HEK293 (cell line): ENCODE measurements at regions not wholly inside any gene's neighbourhood (a gene's known extent, or its start where the extent isn't known, plus 50 kb on each side); places are given as distances from the start of the nearest gene placed in this dataset.

Experiments
- CTCF ChIA-PET: fragments of 350-600 bp; formaldehyde crosslinking; extraction: SDS; loops from one replicate; lab custom pipeline; 2021; ENCODE audit warnings: antibody characterized with exemption; lab: Yijun Ruan, JAX
- POLR2A ChIA-PET: fragments of 300-600 bp; formaldehyde crosslinking; extraction: SDS; loops from one replicate; lab custom pipeline; 2020; ENCODE audit warnings: antibody characterized with exemption, inconsistent platforms; lab: Yijun Ruan, JAX
- H3K27ac ChIP-seq: fragments of 200-500 bp; sonication (Bioruptor generic); 2 replicates; pipeline ENCODE4 v1.5.1; 2014; ENCODE audit warnings: low read depth, low read length, control low read depth, inconsistent platforms; ENCODE audit errors: extremely low read depth
- H3K36me3 ChIP-seq, 2 experiments: fragments of 200-500 bp in 1 of 2; sonication (Bioruptor generic) in 1 of 2; 1 replicate in 1 of 2; 2 replicates in 1 of 2; pipeline ENCODE4 v1.5.1; 2014 to 2017; ENCODE audit warnings: inconsistent platforms in 2 of 2, low read length in 2 of 2; ENCODE audit not compliant: control insufficient read depth in 2 of 2, insufficient read depth in 1 of 2
- H3K4me1 ChIP-seq: fragments of 200-500 bp; sonication (Bioruptor generic); 2 replicates; pipeline ENCODE4 v1.5.1; 2014; ENCODE audit warnings: mild to moderate bottlenecking, low read length, inconsistent platforms; ENCODE audit not compliant: control insufficient read depth, insufficient read depth
- H3K4me3 ChIP-seq: 2 replicates; pipeline ENCODE4 v1.5.1; 2011; ENCODE audit warnings: low read depth, mild to moderate bottlenecking, control low read depth, low read length, moderate library complexity
- H3K9me3 ChIP-seq: fragments of 200-500 bp; sonication (Bioruptor generic); 2 replicates; pipeline ENCODE4 v1.5.1; 2014; ENCODE audit warnings: low read depth, low read length, inconsistent platforms; ENCODE audit not compliant: control insufficient read depth, insufficient read depth
- BCL11A ChIP-seq: fragments of 450-650 bp; formaldehyde crosslinking; IDR thresholded peaks from 2 replicates; pipeline ENCODE4 v1.5.1; 2016; ENCODE audit warnings: low read depth, missing biosample characterization, missing genetic modification characterization
- GLI4 ChIP-seq: fragments of 450-650 bp; formaldehyde crosslinking; IDR thresholded peaks from 2 replicates; pipeline ENCODE4 v1.5.1; 2016; ENCODE audit warnings: missing biosample characterization, missing genetic modification characterization
- MZF1 ChIP-seq: fragments of 450-650 bp; formaldehyde crosslinking; IDR thresholded peaks from 2 replicates; pipeline ENCODE4 v1.5.1; 2017; ENCODE audit warnings: missing biosample characterization, missing genetic modification characterization, borderline replicate concordance
- PRDM1 ChIP-seq: fragments of 450-650 bp; formaldehyde crosslinking; IDR thresholded peaks from 2 replicates; pipeline ENCODE4; 2016; ENCODE audit warnings: missing biosample characterization, missing genetic modification characterization
- SALL2 ChIP-seq: fragments of 450-650 bp; formaldehyde crosslinking; IDR thresholded peaks from 2 replicates; pipeline ENCODE4 v1.5.0; 2017; ENCODE audit warnings: missing biosample characterization, mild to moderate bottlenecking, missing genetic modification characterization, borderline replicate concordance
- WT1 ChIP-seq: fragments of 450-650 bp; formaldehyde crosslinking; IDR thresholded peaks from 2 replicates; pipeline ENCODE4 v1.5.1; 2016; ENCODE audit warnings: missing biosample characterization, missing genetic modification characterization
- ZBTB1 ChIP-seq: fragments of 450-650 bp; formaldehyde crosslinking; IDR thresholded peaks from 2 replicates; pipeline ENCODE4 v1.5.1; 2016; ENCODE audit warnings: missing biosample characterization, missing genetic modification characterization
- ZNF10 ChIP-seq: fragments of 450-650 bp; formaldehyde crosslinking; IDR thresholded peaks from 2 replicates; pipeline ENCODE4 v1.5.1; 2017; ENCODE audit warnings: missing biosample characterization, missing genetic modification characterization
- ZNF292 ChIP-seq: fragments of 450-650 bp; formaldehyde crosslinking; IDR thresholded peaks from 2 replicates; pipeline ENCODE4 v1.5.1; 2016; ENCODE audit warnings: low read depth, missing biosample characterization, missing genetic modification characterization, borderline replicate concordance
- ZNF311 ChIP-seq: fragments of 450-650 bp; formaldehyde crosslinking; IDR thresholded peaks from 2 replicates; pipeline ENCODE4 v1.5.1; 2017; ENCODE audit warnings: missing biosample characterization, missing genetic modification characterization, borderline replicate concordance
- ZNF341 ChIP-seq: fragments of 450-650 bp; formaldehyde crosslinking; IDR thresholded peaks from 2 replicates; pipeline ENCODE4; 2016; ENCODE audit warnings: low read depth, missing biosample characterization, missing genetic modification characterization
- ZNF394 ChIP-seq: fragments of 450-650 bp; formaldehyde crosslinking; IDR thresholded peaks from 2 replicates; pipeline ENCODE4 v1.5.1; 2016; ENCODE audit warnings: missing biosample characterization, missing genetic modification characterization, mild to moderate bottlenecking, moderate library complexity, borderline replicate concordance
- ZNF433 ChIP-seq: fragments of 450-650 bp; formaldehyde crosslinking; IDR thresholded peaks from 2 replicates; pipeline ENCODE4 v1.5.1; 2016; ENCODE audit warnings: missing biosample characterization, missing genetic modification characterization, low read depth
- ZNF501 ChIP-seq: fragments of 450-650 bp; formaldehyde crosslinking; IDR thresholded peaks from 2 replicates; pipeline ENCODE4 v1.5.1; 2016; ENCODE audit warnings: missing biosample characterization, missing genetic modification characterization
- ZNF561 ChIP-seq: fragments of 450-650 bp; IDR thresholded peaks from 2 replicates; pipeline ENCODE4 v1.5.1; 2018; ENCODE audit warnings: missing biosample characterization, missing genetic modification characterization, borderline replicate concordance
- ZNF585B ChIP-seq: fragments of 450-650 bp; formaldehyde crosslinking; IDR thresholded peaks from 2 replicates; pipeline ENCODE4 v1.5.1; 2016; ENCODE audit warnings: missing biosample characterization, missing genetic modification characterization
- ZNF639 ChIP-seq: fragments of 450-650 bp; formaldehyde crosslinking; IDR thresholded peaks from 2 replicates; pipeline ENCODE4 v1.5.1; 2016; ENCODE audit warnings: missing biosample characterization, missing genetic modification characterization
- ZNF677 ChIP-seq: fragments of 450-650 bp; IDR thresholded peaks from 2 replicates; pipeline ENCODE4 v1.5.0; 2018; ENCODE audit warnings: missing biosample characterization, mild to moderate bottlenecking, missing genetic modification characterization, moderate library complexity
- ZNF76 ChIP-seq: fragments of 450-650 bp; formaldehyde crosslinking; IDR thresholded peaks from 2 replicates; pipeline ENCODE4; 2016; ENCODE audit warnings: low read depth, missing biosample characterization, missing genetic modification characterization, borderline replicate concordance
- ZNF768 ChIP-seq: fragments of 450-650 bp; formaldehyde crosslinking; IDR thresholded peaks from 2 replicates; pipeline ENCODE4 v1.5.1; 2018; ENCODE audit warnings: missing biosample characterization, mild to moderate bottlenecking, missing genetic modification characterization
- ZNF791 ChIP-seq: fragments of 450-650 bp; formaldehyde crosslinking; IDR thresholded peaks from 2 replicates; pipeline ENCODE4 v1.5.1; 2016; ENCODE audit warnings: missing biosample characterization, missing genetic modification characterization
- TF ChIP-seq, protein P1 (sequence below): fragments of 450-650 bp; formaldehyde crosslinking; IDR thresholded peaks from 2 replicates; pipeline ENCODE4 v1.5.1; 2016; ENCODE audit warnings: missing biosample characterization, missing genetic modification characterization

DNA sequence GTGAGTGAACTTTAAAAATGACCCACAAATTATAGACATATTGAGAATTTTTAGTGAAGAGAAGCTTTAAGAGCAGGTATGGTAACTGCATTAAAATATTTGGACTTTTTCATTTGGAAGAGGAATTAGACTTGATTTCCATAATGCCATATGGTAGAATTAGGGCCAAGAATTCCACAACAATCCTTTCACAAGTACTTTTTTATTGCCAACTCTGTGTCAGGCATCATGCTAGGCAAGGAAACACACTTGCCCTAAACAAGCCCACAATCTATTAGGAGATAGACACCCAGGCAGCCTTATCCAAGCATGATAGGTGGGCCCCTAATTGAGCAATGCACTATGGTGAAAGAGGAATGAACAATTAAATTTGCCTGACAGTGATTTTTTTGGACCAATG, 353.0 kb downstream of the TGFB2 start (continued):
- TF ChIP-seq ZNF639 (tag by site-specific recombination) (no peak), ZNF433 (tag by site-specific recombination) (no peak), SALL2 (tag by site-specific recombination) (no peak), ZNF501 (no peak), ZNF561 (tag by site-specific recombination) (no peak)
- TF ChIP-seq, protein P1, sequence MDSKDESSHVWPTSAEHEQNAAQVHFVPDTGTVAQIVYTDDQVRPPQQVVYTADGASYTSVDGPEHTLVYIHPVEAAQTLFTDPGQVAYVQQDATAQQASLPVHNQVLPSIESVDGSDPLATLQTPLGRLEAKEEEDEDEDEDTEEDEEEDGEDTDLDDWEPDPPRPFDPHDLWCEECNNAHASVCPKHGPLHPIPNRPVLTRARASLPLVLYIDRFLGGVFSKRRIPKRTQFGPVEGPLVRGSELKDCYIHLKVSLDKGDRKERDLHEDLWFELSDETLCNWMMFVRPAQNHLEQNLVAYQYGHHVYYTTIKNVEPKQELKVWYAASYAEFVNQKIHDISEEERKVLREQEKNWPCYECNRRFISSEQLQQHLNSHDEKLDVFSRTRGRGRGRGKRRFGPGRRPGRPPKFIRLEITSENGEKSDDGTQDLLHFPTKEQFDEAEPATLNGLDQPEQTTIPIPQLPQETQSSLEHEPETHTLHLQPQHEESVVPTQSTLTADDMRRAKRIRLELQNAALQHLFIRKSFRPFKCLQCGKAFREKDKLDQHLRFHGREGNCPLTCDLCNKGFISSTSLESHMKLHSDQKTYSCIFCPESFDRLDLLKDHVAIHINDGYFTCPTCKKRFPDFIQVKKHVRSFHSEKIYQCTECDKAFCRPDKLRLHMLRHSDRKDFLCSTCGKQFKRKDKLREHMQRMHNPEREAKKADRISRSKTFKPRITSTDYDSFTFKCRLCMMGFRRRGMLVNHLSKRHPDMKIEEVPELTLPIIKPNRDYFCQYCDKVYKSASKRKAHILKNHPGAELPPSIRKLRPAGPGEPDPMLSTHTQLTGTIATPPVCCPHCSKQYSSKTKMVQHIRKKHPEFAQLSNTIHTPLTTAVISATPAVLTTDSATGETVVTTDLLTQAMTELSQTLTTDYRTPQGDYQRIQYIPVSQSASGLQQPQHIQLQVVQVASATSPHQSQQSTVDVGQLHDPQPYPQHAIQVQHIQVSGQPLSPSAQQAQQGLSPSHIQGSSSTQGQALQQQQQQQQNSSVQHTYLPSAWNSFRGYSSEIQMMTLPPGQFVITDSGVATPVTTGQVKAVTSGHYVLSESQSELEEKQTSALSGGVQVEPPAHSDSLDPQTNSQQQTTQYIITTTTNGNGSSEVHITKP (tag by site-specific recombination), result no peak

DNA sequence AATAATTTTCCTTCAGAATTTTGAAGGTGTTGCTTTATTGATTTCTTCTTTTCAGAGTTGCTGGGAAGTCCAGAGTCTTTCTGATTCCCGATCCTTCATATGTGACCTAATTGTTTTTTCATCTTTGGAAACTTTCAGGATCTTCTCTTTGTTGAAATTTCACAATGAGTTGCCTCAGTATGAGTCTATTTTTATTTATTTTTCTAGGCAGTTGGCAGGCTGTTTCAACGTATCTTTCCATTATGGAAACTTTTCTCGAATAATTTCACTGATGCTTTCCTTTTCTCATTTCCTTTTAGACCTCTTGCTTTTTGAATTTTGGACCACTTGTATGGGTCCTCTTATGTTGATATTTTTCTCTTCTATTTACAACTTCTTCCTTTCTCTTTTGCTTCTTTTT, 354.3 kb downstream of the TGFB2 start:
- Histone ChIP-seq H3K4me1 (no peaks in the 10 kb centered on the region), H3K36me3 (no peaks in the 10 kb centered on the region), H3K9me3 (no peaks in the 10 kb centered on the region), H3K27ac (no peak overlapping the region), H3K4me3 (no peak overlapping the region)
- ChIA-PET CTCF (no interaction called here), POLR2A (no interaction called here)
- TF ChIP-seq BCL11A (tag by site-specific recombination) (no peak), PRDM1 (tag by site-specific recombination) (0 out of 2 replicates have a peak, but pooled peaks have one; percentile 58), ZBTB1 (tag by site-specific recombination) (no peak), MZF1 (tag by site-specific recombination) (no peak)

DNA sequence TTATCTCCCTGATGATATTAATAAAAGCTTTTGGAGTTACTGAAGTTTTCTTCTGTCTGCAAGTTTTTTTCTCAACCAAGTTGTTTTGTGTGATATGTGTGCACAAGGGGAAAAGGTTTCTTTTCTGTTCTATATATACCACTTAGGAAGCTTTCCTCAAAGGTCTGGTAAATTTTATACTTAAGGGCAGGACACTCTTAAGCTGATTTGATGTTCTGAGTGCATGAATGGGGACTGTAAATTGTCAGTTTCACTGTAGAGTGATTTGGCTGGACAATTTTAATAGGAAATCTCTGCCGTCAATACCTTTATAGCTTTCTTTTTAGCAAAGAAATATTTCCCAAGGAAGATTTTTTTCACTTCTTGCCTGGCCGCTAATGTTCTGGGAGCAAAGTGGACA, 354.7 kb downstream of the TGFB2 start:
- Histone ChIP-seq H3K36me3 (no peaks in the 10 kb centered on the region), H3K9me3 (no peaks in the 10 kb centered on the region), H3K4me1 (no peaks in the 10 kb centered on the region), H3K4me3 (no peak overlapping the region), H3K27ac (no peak overlapping the region)
- no peak for TF ChIP-seq ZNF76 (tag by site-specific recombination)
- no peak for TF ChIP-seq ZNF677 (tag by site-specific recombination)
- TF ChIP-seq ZNF10 (tag by site-specific recombination), result no peak
- no peak for TF ChIP-seq ZNF311
- TF ChIP-seq ZNF341 (tag by site-specific recombination), result no peak
- no peak for TF ChIP-seq ZNF791 (tag by site-specific recombination)
- POLR2A ChIA-PET, result no interaction called here
- CTCF ChIA-PET, result interaction anchor here (0.5 to 0.6 kb wide), 2 partner anchors 22 to 190 kb away, joined by 3 read pairs; no protein-coding TSS in a partner anchor

DNA sequence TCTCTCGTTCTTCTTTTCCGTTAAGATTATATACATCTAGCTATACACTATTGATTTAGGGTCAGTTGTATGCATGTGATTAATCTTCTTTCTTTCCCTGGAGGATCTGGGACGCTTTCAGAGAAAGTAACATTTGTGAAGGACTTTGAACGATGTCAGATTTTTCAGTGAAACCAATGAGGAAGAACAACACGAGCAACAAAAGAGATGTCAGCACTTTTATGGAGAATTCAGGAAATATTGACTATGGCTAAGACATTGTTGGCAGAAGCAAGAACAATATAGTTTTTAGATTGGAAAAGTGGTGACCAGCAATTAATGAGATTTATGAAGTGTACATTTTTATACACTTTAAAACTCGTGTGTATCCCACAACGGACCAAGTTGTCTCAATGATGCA, 355.5 kb downstream of the TGFB2 start:
- Histone ChIP-seq H3K4me3 (no peak overlapping the region), H3K36me3 (no peaks in the 10 kb centered on the region), H3K4me1 (no peaks in the 10 kb centered on the region), H3K27ac (no peak overlapping the region)
- CTCF ChIA-PET, result no interaction called here
- TF ChIP-seq WT1 (tag by site-specific recombination), result no peak
- TF ChIP-seq GLI4 (tag by site-specific recombination), result no peak
- no peak for TF ChIP-seq ZNF768 (tag by site-specific recombination)
- no peak for TF ChIP-seq ZNF292 (tag by site-specific recombination)
- TF ChIP-seq ZNF585B (tag by site-specific recombination), result no peak
- TF ChIP-seq ZNF394 (tag by site-specific recombination), result no peak
- TF ChIP-seq, all 188 proteins: peak for 0
- H3K9me3 ChIP-seq, result no peaks in the 10 kb centered on the region
- POLR2A ChIA-PET, result no interaction called here
